SK-MEL-5 (cell line): ENCODE measurements at regions not wholly inside any gene's neighbourhood (a gene's known extent, or its start where the extent isn't known, plus 50 kb on each side); places are given as distances from the start of the nearest gene placed in this dataset.
"Not testable (repeated sequence)": the region's sequence is repeated elsewhere in the genome, so short reads cannot be mapped to it uniquely, and the experiment has no call there.

ENCODE experiments used
- DNase-seq: peaks from one replicate; pipeline ENCODE4 v3.0.0-alpha.2; 2016; ENCODE audit warnings: low read depth, low spot score
- in situ Hi-C: cut with HindIII; loops from 2 replicates; pipeline ENCODE4 v1.10.0; 2016; ENCODE audit warnings: low sequenced_read_pairs, high pct_unique_total_duplicates, low pct_unique_long_range_greater_than_20kb

DNA sequence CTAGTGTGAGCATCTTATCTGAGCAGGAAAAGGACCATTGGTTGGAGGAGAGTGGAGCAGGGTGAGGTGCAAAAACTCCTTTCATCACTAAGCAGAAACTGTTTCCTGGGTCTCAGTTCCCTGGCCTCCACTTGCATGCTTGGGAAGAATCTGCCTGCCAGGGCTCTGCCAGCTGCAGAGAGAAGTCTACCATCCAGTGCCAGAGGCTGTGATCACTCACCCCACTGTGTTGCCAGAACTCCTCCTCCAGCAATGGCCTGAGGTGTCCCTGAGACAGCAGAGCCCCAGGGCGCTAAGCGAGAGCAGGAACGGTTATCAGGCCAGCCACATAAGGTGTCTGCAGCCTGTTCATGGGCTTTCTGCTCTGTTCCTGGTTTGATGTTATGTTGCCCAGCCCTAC, 991.4 kb downstream of the CCSER2 start:
- DNase-seq: no peak
- in situ Hi-C loops: no loop called here

DNA sequence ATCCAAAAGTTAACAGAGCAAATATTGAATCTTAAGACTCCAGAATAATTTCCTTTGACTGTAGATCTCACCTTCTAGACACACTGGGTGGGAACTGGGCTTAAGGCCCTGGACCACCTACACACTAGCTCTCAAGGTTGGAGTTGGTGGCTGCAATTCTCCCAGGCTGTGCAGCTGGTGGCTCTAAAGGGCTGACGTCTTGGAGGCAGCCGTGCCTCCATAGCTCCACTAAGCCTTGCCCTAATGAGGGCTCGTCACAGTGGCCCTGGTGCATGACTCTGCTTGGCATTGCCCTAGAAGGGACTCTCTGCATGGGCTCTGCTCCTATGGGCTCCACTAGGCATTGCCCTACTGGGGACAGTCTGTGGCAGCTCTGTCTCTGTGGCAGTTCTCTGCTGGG, 1005.2 kb downstream of the CCSER2 start:
- in situ Hi-C loops: no loop called here

DNA sequence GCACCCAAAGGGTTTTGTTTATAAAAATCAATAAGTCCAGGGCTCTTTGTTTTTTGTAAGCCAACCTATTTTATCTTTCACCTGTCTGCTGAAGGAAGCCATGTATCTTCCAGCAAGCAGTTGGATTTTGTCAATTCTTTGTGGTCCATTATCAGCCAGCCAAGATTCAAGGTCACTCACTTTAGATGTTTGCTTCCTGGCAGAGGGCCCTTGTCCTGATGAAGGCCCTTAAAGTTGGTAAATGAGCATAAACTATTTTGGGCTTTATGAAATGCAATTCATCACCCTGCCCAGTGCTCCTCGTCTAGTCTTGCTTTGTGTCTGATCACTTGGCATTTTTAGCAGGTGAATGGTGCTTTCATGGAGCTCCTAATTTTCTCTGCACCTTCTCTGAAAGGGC, 1004.2 kb downstream of the GRID1 start:
- no peak for DNase-seq
- in situ Hi-C loops: no loop called here

More for the DNA sequence above, 1005.2 kb downstream of the CCSER2 start:
- no peak for DNase-seq

DNA sequence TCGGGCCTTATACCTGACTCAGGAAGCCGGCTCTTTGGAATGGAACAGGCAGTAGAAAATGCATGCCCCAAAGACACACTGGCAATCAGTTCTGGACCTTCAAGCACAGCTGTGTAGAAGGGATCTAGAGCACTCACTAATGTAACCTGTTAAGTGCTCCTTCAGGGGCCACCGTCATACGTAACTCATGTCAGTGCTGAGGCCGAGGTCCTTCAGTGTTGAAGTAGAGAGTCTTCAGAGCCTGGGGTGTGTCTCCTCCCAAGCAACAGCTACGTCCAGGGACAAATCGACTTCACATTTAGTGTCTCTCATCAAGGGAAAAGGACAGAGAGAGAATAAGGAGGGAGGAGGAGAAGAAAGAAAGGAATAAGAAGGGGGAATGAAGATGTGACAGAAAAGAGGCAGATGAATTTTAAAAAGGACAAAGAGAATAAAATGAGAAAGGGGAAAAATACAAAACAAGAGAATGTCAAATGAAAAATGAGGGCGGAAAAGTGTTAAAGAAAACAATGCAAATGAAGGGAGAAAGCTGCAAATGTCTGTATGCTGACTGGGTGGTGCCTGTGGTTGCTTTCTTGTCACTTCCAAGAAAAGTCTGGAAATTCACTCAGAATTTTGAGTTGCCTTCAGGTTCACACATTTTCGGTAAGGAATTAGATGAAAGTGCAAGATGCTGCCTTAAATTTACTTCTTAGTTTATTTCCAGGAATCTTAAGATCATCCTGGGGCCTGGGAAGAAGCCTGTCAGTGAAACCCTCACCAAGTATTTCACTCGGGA, 989.4 kb downstream of the GRID1 start:
- DNase-seq: no peak
- in situ Hi-C loops: no loop called here

DNA sequence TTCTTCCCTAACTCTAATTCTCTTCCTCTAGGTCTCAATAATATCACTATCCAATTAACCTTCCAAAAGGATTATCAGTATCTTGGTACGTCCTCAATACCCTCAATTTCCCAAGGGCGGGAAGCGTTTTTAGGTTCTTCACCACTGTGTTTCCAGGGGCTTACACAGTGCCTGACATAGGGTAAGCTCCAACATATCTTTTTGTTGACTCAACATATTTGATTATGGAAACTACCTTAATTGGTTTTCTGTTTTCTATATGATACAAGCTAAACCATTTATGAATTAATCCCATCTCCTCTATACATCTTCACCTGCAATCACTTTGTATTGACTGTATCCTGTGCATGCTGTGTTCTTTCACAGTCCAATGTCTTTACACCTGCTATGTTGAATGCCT, 987.3 kb downstream of the GRID1 start:
- in situ Hi-C loops: no loop called here
- no peak for DNase-seq

DNA sequence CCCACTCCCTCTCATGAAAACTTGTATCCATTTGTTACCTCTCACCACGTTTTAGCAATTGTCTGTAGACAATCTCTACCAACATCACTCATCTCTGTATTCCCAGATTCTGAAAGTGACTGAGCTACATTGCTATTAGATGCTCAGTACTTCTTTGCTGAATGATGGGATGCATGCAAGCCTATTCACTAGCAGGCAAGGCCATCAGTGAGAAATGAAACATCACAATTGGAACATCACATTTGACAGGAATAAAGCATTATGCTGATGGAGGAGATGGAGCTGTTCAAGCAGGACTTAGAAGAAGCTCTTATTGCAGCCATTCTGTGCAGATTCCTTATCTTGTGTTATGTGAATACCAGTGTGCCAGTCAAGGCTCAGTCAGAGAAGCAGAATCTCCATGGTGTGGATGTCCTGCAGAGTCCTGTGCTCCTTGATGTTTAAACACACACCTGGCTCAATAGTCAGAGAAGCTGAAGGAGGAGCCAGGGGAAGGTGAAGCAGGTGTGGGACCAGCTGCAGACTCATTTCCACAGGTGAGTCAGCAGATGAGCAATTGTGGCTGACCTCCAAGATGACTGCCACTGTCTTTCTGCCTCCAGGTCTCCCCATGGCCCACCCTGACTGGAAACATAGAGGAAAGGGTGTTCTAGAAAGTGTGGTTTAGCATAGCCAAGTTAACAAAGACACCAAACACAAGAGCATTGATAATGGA, 965.5 kb downstream of the GRID1 start:
- in situ Hi-C loops: no loop called here

DNA sequence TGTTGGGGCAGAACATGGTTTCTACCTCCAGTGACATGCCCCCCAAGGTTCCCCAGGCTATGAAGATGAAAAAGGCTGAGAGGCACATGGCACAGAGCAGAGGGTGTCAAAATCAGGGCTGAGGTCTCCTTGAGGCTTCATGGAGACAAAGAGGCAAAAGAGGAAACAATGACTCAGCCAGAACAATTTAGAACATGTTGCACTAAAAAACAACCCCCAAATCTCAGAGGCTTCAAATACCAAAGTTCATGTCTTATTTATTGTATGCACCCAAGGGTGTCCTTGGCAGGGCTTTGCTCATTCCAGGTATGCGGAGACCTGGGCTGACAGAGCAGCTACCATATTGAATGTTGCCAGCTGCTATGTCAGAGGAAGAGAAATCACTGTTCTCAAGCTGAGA, 964.1 kb downstream of the GRID1 start:
- in situ Hi-C loops: no loop called here
- no peak for DNase-seq

More for the DNA sequence above, 965.5 kb downstream of the GRID1 start:
- no peak for DNase-seq

DNA sequence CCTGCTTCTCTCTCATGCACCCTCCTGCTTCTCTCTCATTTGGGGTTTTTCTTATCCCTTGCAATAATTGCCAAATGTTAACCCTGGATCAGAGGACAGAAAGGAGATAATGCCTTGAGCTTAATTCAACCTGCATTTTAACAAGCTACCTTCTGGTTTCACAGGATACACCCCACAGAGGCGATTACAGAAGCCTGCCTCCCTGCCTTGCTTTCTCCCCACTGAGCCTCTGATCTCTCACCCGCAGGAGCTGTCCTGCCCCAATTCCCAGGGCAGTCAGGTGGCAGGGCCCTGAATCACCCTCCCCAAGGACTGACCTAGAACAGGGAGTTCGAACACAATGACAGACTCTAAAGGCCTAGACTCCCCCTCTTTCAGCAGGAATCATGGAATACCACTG, 959.5 kb downstream of the GRID1 start:
- in situ Hi-C loops: no loop called here
- DNase-seq: no peak

DNA sequence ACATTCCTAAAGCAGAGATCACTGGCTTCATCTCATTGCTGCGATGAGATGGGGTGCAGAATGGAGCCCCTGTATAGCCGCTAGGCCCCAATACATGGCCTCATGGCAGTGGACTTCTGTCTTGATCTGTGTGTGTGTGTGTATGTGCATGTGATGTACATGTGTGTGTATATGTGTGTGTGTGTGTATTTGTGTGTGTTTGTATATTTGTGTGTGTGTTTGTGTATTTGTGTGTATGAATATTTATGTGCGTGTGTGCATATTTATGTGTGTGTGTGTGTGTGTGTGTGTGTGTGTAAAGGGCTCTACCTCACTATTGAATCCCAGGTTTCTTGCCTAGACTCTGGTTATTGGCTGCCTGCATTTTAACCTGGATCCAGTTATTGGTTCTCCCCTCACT, 958.2 kb downstream of the GRID1 start:
- DNase-seq: no peak
- in situ Hi-C loops: no loop called here

DNA sequence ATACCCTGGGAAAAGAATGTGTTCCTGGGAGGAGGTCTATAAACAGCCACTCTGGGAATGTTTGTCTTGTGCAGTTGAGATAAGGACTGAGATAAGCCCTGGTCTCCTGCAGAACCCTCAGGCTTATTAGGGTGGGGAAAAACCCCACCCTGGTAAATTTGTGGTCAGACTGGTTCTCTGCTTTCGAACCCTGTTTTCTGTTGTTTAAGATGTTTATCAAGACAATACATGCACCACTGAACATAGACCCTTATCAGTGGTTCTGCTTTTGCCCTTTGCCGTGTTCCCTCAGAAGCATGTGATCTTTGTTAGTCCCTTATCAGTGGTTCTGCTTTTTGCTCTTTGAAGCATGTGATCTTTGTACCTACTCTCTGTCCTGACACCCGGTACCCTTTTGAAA, 956.0 kb downstream of the GRID1 start:
- in situ Hi-C loops, DNase-seq: not testable (repeated sequence)

DNA sequence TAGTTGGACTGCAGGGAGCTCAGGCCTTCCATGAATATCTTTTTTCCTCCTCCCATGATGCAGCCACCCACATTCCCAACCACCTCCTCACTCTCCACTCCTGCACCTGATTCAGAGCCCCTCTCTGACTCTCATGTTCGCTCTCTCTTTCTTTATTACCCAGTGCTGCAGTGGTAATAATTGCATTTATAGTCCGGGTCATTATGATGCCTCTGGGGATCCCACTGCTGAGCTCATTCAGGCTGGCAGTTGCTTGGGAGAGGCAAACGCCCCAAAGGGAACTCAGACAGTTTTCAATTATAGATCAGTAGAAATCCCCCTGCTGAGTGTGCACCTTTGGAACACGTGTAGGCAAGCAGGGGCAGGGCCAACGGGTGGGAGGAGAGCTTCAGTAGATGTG, 953.0 kb downstream of the GRID1 start:
- no peak for DNase-seq
- in situ Hi-C loops: no loop called here

DNA sequence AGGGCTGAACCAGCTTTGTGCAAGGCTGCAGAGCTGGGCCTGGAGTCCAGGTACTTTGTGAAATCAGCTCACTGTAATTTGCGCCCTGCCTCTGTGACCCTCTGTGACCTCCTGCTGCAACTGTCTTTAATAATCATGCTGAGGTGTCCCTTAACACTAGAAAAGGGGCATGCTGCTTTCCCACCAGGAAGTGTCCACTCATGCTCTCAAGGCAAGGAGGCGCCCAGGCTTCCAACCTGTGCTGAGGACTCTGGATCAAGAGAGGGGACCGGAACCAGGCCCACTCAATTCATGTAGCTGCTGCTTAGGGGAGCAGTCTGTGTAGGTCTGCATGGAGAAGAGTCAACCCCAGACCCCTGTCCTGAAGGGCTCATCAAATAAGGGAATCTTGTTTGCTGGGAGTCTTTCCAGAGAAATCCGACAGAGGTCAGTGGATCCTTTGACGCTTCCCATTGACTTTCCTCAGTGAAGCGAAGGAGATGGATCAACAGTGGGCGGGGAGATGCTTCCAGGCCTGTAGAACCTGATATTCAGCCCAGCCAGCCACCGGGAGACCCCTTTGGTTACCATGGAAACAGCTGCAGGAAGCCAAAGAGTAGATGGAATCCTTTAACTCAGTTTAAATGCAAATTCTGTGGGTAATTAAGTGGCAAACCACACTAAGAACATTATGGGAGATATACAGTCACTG, 945.9 kb downstream of the GRID1 start:
- DNase-seq: peak; percentile 55

DNA sequence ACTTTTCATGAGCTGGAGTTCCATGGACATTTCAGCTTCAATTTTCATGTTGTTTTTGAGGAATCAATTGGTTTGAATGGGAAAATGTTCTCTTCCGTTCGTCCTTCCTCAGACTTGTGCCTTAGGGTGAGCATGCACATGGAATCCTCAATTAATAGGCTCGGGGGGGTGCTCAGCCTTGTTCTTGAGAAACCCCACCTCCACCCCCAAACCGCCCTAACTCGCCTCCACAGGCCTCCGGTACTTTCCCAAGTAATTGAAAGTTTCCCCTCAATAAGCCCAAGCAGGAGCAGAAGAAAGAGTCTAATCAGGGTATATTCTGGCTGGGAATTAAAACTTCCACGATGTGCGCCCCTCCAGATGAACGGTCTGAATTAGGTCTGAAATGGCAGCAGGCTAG, 945.2 kb downstream of the GRID1 start:
- in situ Hi-C loops: no loop called here
- no peak for DNase-seq

More for the DNA sequence above, 945.9 kb downstream of the GRID1 start:
- in situ Hi-C loops: no loop called here

DNA sequence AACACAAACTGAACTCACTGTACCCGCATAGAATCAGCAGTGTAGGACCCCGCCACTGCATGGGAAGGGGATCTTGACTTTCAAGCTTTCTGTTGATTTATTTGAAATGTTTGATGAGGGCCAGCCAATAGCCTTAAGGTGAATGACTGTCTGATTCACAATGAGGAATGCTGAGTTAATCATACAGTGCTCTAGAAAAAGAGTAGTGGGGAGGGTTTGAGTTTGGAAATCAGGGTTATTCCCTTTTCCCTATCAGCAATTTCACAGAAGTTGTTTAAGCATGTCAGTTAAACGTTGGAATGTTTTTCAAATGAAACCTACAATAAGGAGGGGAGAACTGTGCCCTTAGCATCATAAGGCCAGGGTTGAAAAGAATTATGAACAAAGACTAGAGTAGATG, 937.5 kb downstream of the GRID1 start:
- in situ Hi-C loops: no loop called here
- no peak for DNase-seq

DNA sequence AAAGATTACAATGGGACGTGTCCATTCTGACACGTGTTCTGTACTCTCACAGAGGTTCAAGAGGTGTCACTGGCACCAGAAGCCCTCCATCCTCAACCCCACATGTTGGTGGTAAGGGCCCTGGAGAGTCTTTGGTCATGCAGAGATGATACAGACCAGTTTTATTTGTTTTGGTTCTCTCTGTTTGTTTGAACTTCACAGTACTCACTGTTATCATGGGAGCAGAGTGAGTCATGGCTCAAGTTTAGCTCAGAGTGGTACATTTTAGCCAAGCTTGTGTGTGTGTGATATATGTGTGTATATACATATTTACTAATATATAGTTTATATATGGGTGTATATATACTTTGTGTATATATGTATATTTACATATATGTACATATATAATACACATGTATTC, 935.6 kb downstream of the GRID1 start:
- in situ Hi-C loops: no loop called here
- no peak for DNase-seq

DNA sequence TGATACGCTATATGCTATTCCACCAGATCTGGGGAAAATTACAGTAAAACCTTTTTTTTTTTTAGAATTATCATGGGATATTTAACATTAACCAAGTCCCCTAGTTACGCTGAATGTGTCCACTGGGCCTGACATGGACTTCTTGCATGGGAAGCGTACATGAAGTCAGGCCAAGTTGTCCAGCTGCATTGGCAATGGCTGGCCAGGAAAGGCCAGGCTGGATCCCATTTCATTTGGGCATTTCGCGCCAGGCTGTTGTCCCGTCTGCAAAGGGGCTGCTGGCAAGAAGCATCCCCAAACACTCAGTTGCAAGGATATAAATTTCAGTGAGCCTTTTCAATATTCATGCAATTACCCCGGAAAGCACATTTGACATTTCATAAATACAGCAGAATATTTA, 933.3 kb downstream of the GRID1 start:
- in situ Hi-C loops: no loop called here
- no peak for DNase-seq

DNA sequence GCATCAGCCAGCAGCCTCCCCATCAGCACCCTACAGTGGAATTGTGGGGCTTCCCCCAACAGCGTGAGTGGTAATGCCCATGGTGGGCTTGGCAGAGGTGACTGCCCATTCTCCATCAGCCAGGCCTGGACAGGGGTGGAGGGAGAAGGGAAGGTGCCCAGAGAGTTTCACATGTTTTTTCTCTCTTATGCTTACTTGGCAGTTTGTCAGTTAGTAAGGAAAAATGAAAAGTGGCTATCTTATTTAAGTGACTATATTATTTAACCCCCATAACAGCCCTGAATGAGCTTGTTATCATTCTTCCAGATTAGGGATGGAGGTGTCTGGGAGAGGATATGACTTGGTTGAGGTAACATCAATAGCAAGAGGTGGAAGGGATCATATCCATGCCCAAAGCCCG, 921.7 kb downstream of the GRID1 start:
- in situ Hi-C loops: no loop called here
- no peak for DNase-seq

DNA sequence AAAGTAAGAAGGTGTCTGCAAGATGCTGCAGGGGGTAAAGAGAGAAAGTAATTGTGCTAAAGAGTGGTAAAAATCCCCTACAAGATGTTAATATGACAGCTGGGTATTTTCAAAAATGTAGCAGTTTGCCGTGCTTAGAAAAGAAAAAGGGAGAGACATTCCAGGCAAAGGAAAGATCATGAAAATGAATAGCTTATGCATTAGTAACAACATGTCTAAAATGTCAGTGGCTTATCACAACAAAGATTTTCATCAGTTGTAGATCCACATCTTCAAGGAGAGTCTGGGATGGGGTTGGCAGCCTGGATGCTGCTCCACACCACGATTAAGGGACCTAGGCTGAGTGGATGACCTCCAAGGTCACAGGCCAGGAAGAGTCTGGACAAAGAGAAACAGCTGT, 920.9 kb downstream of the GRID1 start:
- in situ Hi-C loops: no loop called here

DNA sequence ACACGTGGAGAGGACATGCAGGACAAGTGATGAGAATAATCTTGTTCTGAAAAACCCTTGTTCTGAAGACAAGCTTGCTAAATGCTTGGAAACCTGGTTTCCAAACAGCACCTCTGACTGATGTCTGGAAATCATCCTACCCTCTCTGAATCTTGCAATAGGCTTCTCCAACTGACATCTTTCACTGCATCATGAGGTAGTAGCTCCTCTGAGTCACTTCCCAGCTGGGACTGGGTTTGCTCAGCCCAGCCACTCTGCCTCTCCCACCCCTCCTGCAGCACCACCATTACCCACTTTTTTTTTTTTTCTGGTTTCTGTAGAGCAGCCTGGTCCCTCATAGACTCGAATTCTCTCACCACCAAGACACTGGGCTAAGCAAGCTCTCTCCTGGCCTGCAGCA, 919.8 kb downstream of the GRID1 start:
- DNase-seq: no peak
- in situ Hi-C loops: no loop called here

More for the DNA sequence above, 920.9 kb downstream of the GRID1 start:
- DNase-seq: no peak
